Left kidney (tissue), 1 donor: ENCODE measurements at regions not wholly inside any gene's neighbourhood (a gene's known extent, or its start where the extent isn't known, plus 50 kb on each side); places are given as distances from the start of the nearest gene placed in this dataset.

ENCODE experiments used
- DNase-seq: peaks from one replicate; pipeline ENCODE4 v3.0.0-alpha.2; 2013

GRCh38 chr3:87410110-87410509 lies 133.7 kb upstream of the POU1F1 start:
- no peak for DNase-seq

GRCh38 chr3:87398168-87398801 lies 121.9 kb upstream of the POU1F1 start:
- no peak for DNase-seq

- no peak for DNase-seq
Measured at GRCh38 chr3:87397211-87397610, 120.8 kb upstream of the POU1F1 start.

GRCh38 chr3:87390821-87391220 lies 114.4 kb upstream of the POU1F1 start:
- no peak for DNase-seq

GRCh38 chr3:87390353-87390752 lies 114.0 kb upstream of the POU1F1 start:
- no peak for DNase-seq

- no peak for DNase-seq
Measured at GRCh38 chr3:87375231-87375682, 98.9 kb upstream of the POU1F1 start.

- peak; percentile 40 for DNase-seq
Measured at GRCh38 chr3:87370007-87370406, 93.6 kb upstream of the POU1F1 start.

GRCh38 chr3:87367736-87368135 lies 91.4 kb upstream of the POU1F1 start:
- peak; percentile 39 for DNase-seq

GRCh38 chr3:87363721-87364120 lies 87.3 kb upstream of the POU1F1 start:
- no peak for DNase-seq

GRCh38 chr3:87361956-87362355 lies 85.6 kb upstream of the POU1F1 start:
- DNase-seq, result no peak

- no peak for DNase-seq
Measured at GRCh38 chr3:87361271-87361670, 84.9 kb upstream of the POU1F1 start.

GRCh38 chr3:87359826-87360225 lies 83.4 kb upstream of the POU1F1 start:
- no peak for DNase-seq

- no peak for DNase-seq
Measured at GRCh38 chr3:87359025-87359424, 82.6 kb upstream of the POU1F1 start.

- no peak for DNase-seq
Measured at GRCh38 chr3:87358066-87358465, 81.7 kb upstream of the POU1F1 start.

- DNase-seq, result no peak
Measured at GRCh38 chr3:87354398-87354797, 78.0 kb upstream of the POU1F1 start.

GRCh38 chr3:87351937-87352336 lies 75.6 kb upstream of the POU1F1 start:
- DNase-seq, result no peak

- DNase-seq, result peak; percentile 39
Measured at GRCh38 chr3:87350367-87351199, 74.2 kb upstream of the POU1F1 start.

GRCh38 chr3:87349833-87350232 lies 73.4 kb upstream of the POU1F1 start:
- no peak for DNase-seq

GRCh38 chr3:87336761-87337160 lies 60.4 kb upstream of the POU1F1 start:
- no peak for DNase-seq

GRCh38 chr3:87335931-87336330 lies 59.5 kb upstream of the POU1F1 start:
- no peak for DNase-seq

GRCh38 chr3:87333393-87333892 lies 57.1 kb upstream of the POU1F1 start:
- DNase-seq, result no peak

- no peak for DNase-seq
Measured at GRCh38 chr3:87332789-87333188, 56.4 kb upstream of the POU1F1 start.

GRCh38 chr3:87329065-87329464 lies 52.7 kb upstream of the POU1F1 start:
- DNase-seq, result no peak
